GM19099 (cell line): ENCODE measurements at regions not wholly inside any gene's neighbourhood (a gene's known extent, or its start where the extent isn't known, plus 50 kb on each side); places are given as distances from the start of the nearest gene placed in this dataset.
A peak's percentile ranks its signal among the peaks of the same experiment; 100 is the strongest.

Experiments used
- POLR2A ChIP-seq: IDR thresholded peaks from 3 replicates; pipeline ENCODE4 v1.6.1; 2011; ENCODE audit warnings: low read depth; ENCODE audit not compliant: insufficient read length; ENCODE audit errors: extremely low read depth

DNA sequence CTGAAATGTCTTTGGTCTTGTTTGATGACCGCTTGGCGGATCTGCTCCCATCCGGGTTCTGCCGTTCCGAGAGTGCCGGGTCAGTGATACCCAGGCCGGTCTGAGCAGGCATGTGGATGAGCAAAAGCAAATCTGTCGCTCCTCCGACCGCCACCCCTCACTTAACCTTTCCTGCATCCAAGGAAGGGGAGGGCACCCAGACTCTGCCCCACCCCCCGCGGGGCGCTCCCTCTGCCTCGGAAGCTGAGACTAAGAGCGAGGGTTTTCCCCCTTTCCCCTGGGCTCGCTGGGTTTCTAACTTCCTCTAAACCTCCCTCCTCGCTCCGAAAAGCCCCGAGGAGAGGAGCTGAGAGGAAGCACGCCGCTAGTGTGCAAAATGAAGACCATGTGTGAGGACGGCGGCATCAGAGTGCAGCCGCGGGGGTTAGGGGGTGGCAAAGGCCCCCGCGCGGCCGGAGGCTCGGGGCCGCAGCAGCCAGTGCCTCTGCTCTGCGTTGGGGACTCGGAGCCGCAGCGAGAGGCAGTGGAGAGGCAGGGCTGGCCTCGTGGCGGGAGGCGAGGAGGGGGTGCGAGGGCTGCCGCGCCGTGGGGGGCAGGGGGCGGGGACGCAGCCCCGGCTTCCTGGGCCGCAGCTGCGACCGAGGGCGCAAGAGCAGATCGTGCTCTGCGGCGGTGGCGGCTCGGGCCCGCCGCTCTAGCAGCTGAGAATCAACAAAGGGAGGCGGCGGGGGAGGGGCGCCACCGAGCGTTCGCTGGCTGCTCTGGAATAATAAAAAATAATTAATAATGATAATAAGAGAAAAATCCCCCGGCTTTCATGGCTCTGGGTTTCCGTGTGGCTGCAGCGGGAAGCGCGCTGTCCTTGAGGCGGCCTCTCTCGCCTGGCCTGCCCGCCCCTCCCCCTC, 55.8 kb upstream of the BCOR start:
- TF ChIP-seq POLR2A, result peak; percentile 44

DNA sequence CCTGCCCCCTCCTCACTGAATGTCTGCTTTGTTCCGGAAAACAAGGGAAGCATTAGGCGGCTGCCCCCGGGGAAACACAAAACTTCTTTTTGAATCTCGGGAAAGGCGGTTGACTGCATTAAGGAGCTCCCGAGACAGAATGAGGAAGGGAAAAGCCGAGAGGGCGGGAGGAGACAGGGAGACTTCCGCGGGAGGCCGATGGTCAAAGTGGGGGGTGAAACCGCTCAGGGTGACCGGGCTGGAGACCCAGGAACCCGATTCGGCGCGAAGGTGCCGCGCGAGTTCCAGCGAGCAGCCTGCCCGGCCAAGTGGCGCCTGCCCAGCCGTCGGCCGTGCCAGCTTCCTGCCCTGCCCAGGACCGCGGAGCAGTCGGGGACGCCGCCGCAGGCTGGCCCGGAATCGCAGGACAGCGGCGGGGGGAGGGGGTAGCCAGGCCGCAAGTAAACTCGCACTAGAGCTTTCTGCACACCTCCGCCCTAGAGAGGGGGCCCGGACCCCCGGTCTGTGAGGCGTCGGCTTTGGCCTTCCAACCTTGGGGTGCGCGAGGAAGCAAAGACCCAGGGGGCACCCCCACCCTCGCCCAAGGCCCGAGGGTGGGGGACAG, 55.1 kb upstream of the BCOR start:
- no peak for TF ChIP-seq POLR2A

DNA sequence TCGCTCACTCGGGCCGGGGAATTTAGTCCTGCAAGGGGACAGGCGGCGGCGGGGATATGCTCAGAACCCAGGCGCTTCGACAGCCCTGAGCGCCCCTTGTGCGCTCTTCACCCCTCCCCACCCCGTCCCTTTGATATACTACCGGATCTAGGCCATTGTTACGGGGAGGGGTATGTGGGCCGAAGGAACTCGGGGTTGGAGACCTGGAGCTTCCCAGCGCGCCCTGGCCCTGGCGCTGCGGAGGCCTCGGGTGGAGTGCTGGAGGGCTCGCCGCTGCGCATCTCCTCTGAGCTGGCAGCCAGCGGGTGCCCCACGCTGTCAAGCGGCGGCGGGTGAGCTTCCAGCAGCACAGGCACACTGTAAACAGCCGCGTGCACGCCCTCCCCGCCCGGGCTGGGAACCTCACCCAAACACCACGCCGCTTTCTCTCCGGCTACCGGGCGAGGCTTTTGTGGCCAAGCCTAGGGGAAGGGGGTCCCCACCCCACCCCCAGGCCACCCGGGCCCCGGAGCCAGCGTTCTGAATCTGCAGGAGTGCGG, 54.5 kb upstream of the BCOR start:
- TF ChIP-seq POLR2A, result no peak

DNA sequence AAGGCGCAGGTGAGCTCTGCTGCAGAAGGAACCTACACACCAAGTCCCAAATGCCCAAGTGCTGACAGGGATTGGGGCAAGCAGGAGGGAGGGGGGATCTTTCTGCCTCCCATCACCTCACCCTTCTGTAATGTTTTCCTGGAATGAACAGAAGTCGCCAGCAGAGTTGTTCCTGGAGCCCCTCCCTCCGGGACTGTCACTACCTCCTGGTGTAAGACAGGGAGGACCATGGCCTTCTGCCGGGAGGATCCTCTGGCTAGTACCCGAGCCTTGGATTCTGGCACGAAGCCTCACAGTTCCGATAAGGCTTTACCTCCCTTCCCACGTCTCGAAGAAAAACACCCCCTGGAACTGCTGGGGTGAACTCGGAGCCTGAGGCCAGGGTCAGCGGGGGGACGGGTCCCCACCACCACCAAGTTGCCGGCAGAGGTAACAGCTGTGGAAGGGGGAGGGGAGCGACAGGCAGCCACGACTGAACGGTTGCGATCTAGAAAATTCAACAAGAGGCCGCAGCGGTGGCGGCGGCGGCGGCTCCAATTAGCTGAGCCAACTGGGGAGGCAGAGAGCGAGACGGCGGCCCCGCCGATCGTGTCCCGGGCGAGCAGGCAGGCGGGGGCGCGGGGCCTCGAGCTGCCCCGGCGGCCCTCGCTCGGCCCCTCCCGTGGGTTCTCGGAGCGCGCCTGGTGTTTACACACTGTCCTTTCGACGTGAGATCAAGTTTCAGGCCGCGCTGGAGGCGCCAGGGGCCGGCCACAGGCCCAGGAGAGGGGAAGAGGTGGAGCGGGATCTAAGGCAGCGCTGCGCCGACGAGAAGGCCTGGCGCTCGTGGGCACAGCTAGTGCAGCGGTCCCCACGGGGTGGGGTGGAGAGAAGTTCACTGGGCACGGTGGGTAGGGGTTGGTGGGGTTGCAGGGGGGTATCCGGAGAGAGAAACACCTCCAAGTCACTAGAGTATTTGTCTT, 53.7 kb upstream of the BCOR start:
- no peak for TF ChIP-seq POLR2A

DNA sequence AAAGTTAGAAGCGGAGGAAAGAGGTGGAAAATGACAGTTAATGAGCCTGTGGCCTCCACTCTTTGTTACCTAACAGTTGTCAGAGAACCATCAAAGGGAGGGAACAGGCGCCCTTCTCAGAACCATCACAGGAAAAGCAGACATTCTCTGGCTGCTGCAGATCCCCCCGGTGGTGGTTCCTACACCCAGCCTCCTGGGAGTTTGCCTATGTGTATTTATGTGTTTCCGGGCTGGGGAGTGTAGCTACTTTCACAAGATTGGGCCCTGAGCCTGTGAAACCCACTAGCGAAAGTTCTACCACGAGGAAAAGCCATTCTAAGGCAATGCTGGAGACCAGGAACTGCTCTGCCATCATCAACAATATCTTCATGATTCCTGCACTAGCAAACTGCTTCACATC, 52.7 kb upstream of the BCOR start:
- no peak for TF ChIP-seq POLR2A

DNA sequence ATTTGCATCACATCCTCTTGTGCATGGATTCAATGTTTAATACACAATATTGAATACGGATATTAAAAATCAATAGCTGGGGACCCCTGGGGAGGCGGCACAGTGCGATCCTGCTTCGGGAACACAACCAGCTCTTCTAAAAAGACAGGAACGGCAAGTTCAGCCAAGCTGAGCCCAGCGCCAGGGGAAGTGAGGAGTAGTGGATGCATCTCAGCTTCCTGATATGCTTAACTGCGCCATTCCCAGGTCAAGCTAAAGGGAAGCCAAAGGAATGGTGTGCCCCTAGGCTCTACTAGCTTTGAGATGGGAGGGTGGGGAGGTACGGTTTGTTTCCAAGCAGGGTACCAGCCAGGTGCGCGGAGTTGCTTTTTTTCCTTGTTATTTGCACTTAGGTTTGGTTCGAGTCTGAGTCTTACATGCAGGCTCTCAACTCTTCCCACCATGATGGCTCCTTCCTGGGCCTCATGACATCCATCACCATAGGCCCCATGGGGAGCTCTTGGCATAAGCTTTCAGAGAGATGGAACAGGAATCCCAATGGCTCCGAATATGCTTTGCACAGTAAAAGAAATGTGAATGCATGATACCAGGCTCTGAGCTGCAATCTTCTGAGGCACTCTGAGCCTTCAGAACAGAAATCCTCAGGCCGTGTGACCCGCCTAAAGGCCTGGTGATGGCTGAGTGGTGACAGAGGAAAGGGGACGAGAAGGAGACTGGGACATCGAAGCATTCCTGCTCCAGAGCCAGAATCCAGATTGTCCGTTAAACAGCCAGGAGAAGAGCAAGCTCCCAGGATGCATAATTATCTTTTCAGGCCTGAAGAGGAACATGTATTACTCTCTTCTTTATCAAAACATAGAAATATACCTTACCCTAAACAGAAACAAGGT, 51.8 kb upstream of the BCOR start:
- no peak for TF ChIP-seq POLR2A

DNA sequence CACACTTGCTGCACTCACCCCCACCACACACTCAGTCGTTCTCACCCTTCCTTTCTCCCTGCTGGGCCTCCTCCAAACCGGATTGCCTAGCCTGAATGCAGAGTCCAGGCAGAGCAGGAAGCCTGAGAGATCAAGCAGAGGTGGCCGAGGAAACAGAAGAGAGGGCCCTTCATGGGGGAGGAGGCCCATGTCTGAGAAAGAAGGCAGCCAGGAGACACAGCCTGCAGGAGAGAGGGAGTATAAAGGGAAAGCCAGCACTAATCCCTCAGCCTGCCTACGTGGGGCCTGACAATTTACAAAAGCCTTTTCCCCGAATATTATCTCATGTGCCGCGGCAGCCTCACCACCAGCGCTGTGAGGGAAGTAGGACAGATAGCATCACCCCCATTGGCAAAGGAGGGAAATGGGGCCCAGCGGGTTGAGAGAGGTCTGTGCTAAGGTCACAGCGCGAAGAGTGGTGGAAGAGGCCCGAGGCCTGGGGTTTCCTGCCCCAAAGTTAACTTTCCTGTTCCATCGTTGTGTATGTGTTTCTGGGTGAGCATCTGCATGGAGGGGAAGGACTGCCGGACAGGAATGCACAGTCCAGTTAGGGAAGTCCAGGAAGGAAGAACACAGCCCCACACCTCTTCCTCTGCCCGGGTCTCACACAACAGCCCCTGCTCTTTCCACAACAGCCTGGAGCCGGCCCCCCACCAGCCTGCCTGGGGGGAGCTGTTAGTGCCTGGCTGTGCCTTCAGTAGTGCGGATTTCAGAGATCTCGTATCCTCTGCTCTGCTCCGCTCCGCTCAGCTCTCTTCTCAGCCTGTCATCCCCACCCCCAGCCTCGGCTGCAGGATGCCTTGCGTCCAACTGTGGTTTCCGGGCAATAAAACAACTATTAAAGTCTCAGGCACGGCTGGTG, 50.9 kb upstream of the BCOR start:
- no peak for TF ChIP-seq POLR2A

DNA sequence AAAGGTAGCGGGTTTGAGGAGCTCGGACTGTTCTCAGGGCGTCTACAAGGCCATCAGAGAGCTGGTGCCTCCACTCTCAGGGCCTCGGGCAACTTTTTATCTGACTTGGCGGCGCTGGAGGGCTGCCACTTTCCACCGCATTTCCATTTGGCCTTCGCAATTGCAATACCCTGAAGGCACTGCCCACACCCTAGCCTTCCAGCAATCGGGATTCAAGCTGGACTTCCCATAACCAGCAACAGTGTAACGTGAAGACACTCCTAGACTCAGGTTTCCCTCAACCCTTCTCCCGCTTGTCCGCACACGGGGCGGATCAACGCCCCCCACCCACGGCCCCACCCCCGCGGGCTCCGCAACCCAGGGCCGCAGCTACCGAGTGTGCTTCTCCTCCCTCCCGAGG, 50.2 kb upstream of the BCOR start:
- TF ChIP-seq POLR2A, result no peak
